HG02938 (cell line): ENCODE measurements at regions not wholly inside any gene's neighbourhood (a gene's known extent, or its start where the extent isn't known, plus 50 kb on each side); places are given as distances from the start of the nearest gene placed in this dataset.

Source experiments
- ATAC-seq: cut with Tn5 transposase; IDR thresholded peaks from one replicate; pipeline ENCODE4 v1.9.1; 2021; ENCODE audit warnings: mild to moderate bottlenecking, moderate library complexity; ENCODE audit not compliant: unreplicated experiment

DNA sequence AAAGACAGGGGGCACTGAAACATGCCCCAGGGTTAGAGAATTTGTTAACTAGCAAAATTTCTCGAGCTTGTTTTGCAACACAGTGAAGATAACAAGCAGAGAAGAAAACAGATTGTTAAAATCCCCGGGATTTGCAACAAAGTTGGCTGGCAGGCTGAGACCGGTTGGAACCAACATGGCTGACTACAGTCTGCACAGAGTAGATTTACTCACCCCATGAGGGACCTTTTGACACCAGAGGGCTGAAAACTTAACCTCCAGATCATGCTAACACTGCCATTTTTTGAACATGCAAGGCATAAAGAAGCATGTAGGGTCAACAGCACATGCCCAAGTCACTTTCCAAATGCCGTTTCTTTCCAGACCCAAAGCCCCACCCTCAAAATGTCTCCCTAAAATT lies 95.2 kb upstream of the TMEM26 start:
- ATAC-seq: no peak

DNA sequence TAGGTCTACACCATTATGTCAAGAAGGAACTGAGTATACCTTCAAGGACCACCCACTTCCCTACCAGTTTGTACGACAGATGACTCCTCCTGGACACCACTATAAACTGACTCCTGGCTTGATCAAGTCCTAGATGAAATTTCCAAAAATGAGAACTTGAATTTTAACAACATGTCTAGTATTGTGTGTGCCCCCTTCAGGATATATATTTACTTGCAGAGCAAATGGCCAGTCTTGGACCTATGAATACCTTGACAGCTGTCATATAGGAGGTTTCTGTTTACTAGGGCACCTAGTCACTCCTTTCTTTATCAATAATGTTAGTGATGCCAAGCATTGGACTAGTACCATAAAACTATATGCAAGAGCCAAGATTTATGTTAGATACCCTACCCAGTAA lies 94.1 kb upstream of the TMEM26 start:
- no peak for ATAC-seq

DNA sequence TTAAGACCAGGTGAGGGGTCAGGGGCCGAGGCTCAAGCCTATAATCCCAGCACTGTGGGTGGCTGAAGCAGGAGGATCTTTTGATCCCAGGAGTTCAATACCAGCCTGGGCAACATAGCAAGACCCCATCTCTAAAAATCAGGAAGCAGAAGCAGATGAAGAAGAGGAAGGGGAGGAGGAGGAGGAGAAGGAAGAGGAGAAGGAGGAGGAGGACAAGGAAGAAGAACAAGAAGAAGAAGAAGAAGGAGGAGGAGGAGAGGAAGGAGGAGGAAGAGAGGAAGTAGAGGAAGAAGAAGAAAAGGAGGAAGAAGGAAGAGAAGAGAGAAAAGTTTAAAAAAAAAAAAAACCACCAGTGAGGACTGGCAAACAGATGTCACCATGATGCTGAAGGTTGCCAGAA lies 92.0 kb upstream of the TMEM26 start:
- ATAC-seq: no peak

DNA sequence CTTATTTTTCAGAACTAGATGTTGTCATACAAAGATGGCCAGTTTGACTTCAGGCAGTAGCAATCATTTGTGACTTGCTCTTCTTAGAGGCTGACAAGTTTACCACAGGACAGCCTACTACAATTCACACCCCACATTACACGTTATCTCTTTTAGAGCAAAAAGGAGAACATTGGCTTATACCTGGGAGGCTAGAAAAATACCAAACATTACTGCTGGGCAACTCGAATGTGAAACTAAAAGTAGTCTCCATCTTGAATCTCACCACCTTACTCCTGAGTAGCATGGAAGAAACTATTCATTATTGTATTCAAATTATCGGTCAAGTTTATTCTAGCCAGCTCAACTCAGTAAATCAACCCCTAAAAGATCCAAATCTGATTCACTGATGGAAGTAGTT lies 90.7 kb upstream of the TMEM26 start:
- no peak for ATAC-seq

DNA sequence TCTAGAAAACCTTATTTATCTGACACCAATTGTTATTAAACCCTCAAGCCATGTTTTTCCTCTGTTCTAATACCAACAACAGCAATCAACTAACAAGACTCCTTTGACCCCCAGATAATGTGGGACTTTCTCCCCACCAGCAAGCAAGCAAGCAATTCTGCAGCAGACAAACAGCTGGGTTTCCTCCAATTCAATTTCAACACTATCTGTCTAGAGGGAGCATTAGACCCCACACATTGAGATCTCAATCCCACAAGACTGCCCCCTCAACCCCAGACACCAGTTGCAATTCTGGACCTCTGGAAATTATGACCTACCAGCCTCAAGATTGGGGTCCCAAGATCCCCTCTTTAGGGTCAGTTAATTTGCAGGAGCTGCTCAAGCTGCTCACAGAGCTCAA lies 89.4 kb upstream of the TMEM26 start:
- no peak for ATAC-seq

DNA sequence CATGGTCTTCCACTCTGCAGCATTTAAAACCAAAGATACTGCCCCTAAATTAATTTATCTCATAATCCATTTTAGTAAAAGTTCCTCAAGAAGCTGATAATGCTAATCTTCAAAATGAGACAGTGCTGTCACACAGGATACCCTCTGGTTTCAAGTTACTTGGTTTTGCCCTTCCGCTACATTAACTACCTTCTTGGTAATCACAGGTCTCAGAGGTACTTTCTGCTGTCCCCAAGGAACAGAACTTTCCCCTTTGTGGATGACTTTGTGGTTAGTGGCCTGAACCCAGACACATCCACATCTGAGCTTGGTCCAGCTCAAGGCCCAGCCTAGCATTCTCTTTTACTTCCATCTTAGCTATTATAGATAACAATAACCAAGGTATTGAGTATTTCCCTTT lies 88.8 kb upstream of the TMEM26 start:
- ATAC-seq: peak; percentile 67

DNA sequence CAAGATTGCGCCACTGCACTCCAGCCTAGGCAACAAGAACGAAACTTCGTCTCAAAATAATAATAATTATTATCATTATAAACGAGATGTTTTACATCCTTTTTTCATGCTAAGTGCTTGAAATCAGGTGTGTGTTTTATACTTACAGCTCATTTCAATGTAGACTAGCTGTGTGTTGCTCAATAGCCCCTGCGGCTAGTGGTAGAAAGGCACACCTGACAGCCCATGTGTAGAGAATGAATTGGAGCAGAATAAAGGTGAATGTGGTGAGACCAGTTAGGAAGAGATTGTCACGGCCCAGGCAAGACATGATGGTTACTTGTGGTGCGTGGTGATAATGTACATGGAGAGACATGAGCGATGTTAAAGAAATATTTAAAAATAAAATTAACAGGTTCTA lies 86.7 kb upstream of the TMEM26 start:
- ATAC-seq: no peak

DNA sequence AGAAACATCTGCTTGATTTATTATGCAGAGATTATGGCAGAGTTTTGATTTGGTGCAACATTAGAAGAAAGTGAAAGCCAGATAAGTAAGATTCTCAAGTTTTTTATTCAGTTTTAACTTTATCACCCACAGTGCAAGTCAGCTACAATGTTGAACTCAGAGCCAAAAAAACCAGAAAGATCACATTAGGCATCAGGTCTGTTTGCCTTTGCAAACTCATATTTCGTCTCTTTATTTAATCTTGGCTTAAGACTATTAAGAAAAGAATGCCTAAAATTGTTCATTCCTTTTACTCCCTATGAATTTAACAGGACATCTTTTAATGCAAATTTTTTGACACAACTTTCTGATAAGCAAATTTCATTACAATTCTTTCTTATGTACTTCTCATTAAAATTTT lies 76.0 kb upstream of the TMEM26 start:
- no peak for ATAC-seq

DNA sequence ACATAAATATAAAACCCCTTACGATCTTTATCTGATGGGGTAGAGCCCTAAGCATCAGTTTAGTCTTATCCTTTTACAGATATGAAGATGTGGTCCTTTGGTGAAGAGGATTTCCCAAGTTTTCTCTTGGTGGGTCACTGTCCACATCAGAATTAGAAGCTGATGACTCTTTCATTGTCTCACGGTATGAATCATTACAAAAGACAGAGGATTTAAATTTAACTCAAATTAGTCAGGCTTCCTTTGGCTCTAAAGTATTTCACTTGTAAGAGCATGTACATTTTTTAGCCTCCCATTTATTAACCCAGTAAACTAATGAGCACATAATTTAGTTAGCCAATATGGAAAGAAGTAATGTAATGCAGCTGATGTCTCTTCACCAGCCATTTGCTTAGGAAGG lies 49.9 kb upstream of the TMEM26 start:
- no peak for ATAC-seq
